ENCODE measurements at regions not wholly inside any gene's neighbourhood (a gene's known extent, or its start where the extent isn't known, plus 50 kb on each side); places are given as distances from the start of the nearest gene placed in this dataset.

- TF ChIP-seq REST (tag by site-specific recombination; IDR thresholded peaks at IDR 0.05), result no peak
- TF ChIP-seq HOXA7 (CRISPR knock-in tag; IDR thresholded peaks at IDR 0.05; ENCODE audit: borderline replicate concordance), result no peak
- TF ChIP-seq ZNF585B (tag by site-specific recombination; IDR thresholded peaks at IDR 0.05), result no peak
- no peak for TF ChIP-seq HOXD13 (CRISPR knock-in tag; IDR thresholded peaks at IDR 0.05; ENCODE audit: borderline replicate concordance)
Measured at GRCh38 chr11:104738208-104738607, 160.1 kb downstream of the CASP12 start (continued).

- Histone ChIP-seq H3K4me3 (ENCODE audit: low read depth, low read length) (no peak overlapping the region), H3K36me3 (ENCODE audit: control insufficient read depth in 2 of 2, insufficient read depth in 1 of 2, low read length in 2 of 2) (no peaks in the 10 kb centered on the region), H3K27ac (ENCODE audit: extremely low read depth, low read depth, low read length) (no peak overlapping the region), H3K9me3 (ENCODE audit: control insufficient read depth, insufficient read depth, low read depth, low read length) (no peaks in the 10 kb centered on the region), H3K4me1 (ENCODE audit: control insufficient read depth, insufficient read depth, low read length) (no peaks in the 10 kb centered on the region)
- POLR2A ChIA-PET, result interaction anchor here (0.9 kb wide), 1 partner anchor 10 kb away, joined by 3 read pairs; no protein-coding TSS in a partner anchor
- CTCF ChIA-PET, result interaction anchor here (0.6 to 0.7 kb wide), 3 partner anchors 93 to 1132 kb away, joined by 3 read pairs; no protein-coding TSS in a partner anchor
- TF ChIP-seq ZFP41 (tag by site-specific recombination; IDR thresholded peaks at IDR 0.05; ENCODE audit: borderline replicate concordance), result no peak
- no peak for TF ChIP-seq ZNF645 (tag by site-specific recombination; IDR thresholded peaks at IDR 0.05)
- no peak for TF ChIP-seq ZNF791 (tag by site-specific recombination; IDR thresholded peaks at IDR 0.05)
- no peak for TF ChIP-seq ZNF148 (tag by site-specific recombination; IDR thresholded peaks at IDR 0.05; ENCODE audit: borderline replicate concordance)
- no peak for TF ChIP-seq ZNF777 (tag by site-specific recombination; IDR thresholded peaks at IDR 0.05; ENCODE audit: borderline replicate concordance)
- no peak for TF ChIP-seq MZF1 (tag by site-specific recombination; IDR thresholded peaks at IDR 0.05; ENCODE audit: borderline replicate concordance)
- no peak for TF ChIP-seq ZNF274 (IDR thresholded peaks at IDR 0.05; ENCODE audit: low read length)
- TF ChIP-seq ZNF274 (tag by site-specific recombination; IDR thresholded peaks at IDR 0.05; ENCODE audit: borderline replicate concordance), result no peak
- TF ChIP-seq ZNF518A (tag by site-specific recombination; conservative IDR thresholded peaks at IDR 0.05; ENCODE audit: low read depth), result no peak
- no peak for TF ChIP-seq ZNF169 (tag by site-specific recombination; IDR thresholded peaks at IDR 0.05)
- no peak for TF ChIP-seq ZNF292 (tag by site-specific recombination; IDR thresholded peaks at IDR 0.05; ENCODE audit: borderline replicate concordance, low read depth)
- no peak for TF ChIP-seq KLF8 (tag by site-specific recombination; IDR thresholded peaks at IDR 0.05)
- TF ChIP-seq ZNF837 (tag by site-specific recombination; IDR thresholded peaks at IDR 0.05), result no peak
- no peak for TF ChIP-seq ZNF514 (tag by site-specific recombination; IDR thresholded peaks at IDR 0.05)
- TF ChIP-seq PRDM10 (tag by site-specific recombination; IDR thresholded peaks at IDR 0.05), result no peak
Measured at GRCh38 chr11:104736502-104736901, 161.8 kb downstream of the CASP12 start.

All from HEK293 (cell line).